ENCODE measurements at regions not wholly inside any gene's neighbourhood (a gene's known extent, or its start where the extent isn't known, plus 50 kb on each side); places are given as distances from the start of the nearest gene placed in this dataset.

GRCh38 chr12:71333418-71333817 lies 106.2 kb upstream of the LGR5 start:
- Histone ChIP-seq H3K9ac (ENCODE audit: insufficient read depth in 1 of 2, low read depth in 2 of 2, low read length in 2 of 2) (no peak overlapping the region), H2AFZ (ENCODE audit: low read depth, low read length) (no peak overlapping the region), H3K36me3 (ENCODE audit: control insufficient read depth, insufficient read depth, low read length) (no peaks in the 10 kb centered on the region), H3K4me2 (ENCODE audit: insufficient read depth, low read length) (no peak overlapping the region), H3K27ac (ENCODE audit: extremely low read depth, low read depth, low read length) (no peak overlapping the region), H3K4me3 (no peak overlapping the region), H3K9me1 (ENCODE audit: control insufficient read depth, insufficient read depth, low read length) (no peaks in the 10 kb centered on the region), H3K4me1 (replicated peaks in 1 of 2; ENCODE audit: control insufficient read depth in 2 of 2, insufficient read depth in 2 of 2, low read length in 2 of 2) (no peaks in the 10 kb centered on the region; a peak in 1 of 5 replicates), H3K9me3 (replicated peaks; ENCODE audit: control insufficient read depth, insufficient read depth, low read depth, low read length) (no peaks in the 10 kb centered on the region; the same call in 1 of the 2 replicates), H3K79me2 (ENCODE audit: control insufficient read depth, insufficient read depth, low read length) (no peaks in the 10 kb centered on the region), H3K27me3 (ENCODE audit: control insufficient read depth in 2 of 2, insufficient read depth in 2 of 2, low read length in 2 of 2) (no peaks in the 10 kb centered on the region), H4K20me1 (replicated peaks; ENCODE audit: control insufficient read depth, insufficient read depth, low read length) (no peaks in the 10 kb centered on the region)
- ChIA-PET POLR2A (no interaction called here), CTCF (ENCODE audit: low intra/inter-chr PET ratio) (no interaction called here)
- in situ Hi-C loops (cut with MboI) (no loop called here), intact Hi-C loops (cut with micrococcal nuclease) (no loop called here)
- TF ChIP-seq ATF3 (IDR thresholded peaks at IDR 0.05) (peak; percentile 69), ATF3 (CRISPR knock-in tag; conservative IDR thresholded peaks at IDR 0.05) (no peak), ZNF639 (CRISPR knock-in tag; conservative IDR thresholded peaks at IDR 0.05 in 1 of 2, IDR thresholded peaks at IDR 0.05 in 1 of 2) (no peak), CEBPG (CRISPR knock-in tag; IDR thresholded peaks at IDR 0.05) (peak; percentile 77), CEBPG (tag; conservative IDR thresholded peaks at IDR 0.05 in 1 of 2, IDR thresholded peaks at IDR 0.05 in 1 of 2) (peak in 1 of 2 experiments; percentile 67; a peak in 2 of 4 replicates), EP300 (IDR thresholded peaks at IDR 0.05; ENCODE audit: low read length) (0 out of 2 replicates have a peak, but pooled peaks have one; percentile 15)
- WGBS (ENCODE audit: insufficient coverage, low coverage, missing lambda C conversion rate): 95% methylated on average over 1 of the region's 1 CpG
- ATAC-seq (peak; percentile 63), FAIRE-seq (no peak), DNase-seq (ENCODE audit: extremely low read depth in 1 of 4, low spot score in 3 of 4) (no peak)
- no TSS peak for BruUV-seq (replicated peaks)
